Fibroblast of mammary gland (primary cell): ENCODE measurements at regions not wholly inside any gene's neighbourhood (a gene's known extent, or its start where the extent isn't known, plus 50 kb on each side); places are given as distances from the start of the nearest gene placed in this dataset.
"Not testable (repeated sequence)": the region's sequence is repeated elsewhere in the genome, so short reads cannot be mapped to it uniquely, and the experiment has no call there.

ENCODE experiments used
- DNase-seq: peaks from one replicate; pipeline ENCODE4 v3.0.0-alpha.2; 2010; ENCODE audit warnings: low read depth
- H3K4me3 ChIP-seq: 2 replicates; pipeline ENCODE4 v1.5.1; 2011; ENCODE audit warnings: low read depth, mild to moderate bottlenecking, low read length, moderate library complexity; ENCODE audit not compliant: control insufficient read depth
- CTCF ChIP-seq: conservative IDR thresholded peaks from 2 replicates; pipeline ENCODE4 v1.5.1; 2011; ENCODE audit warnings: low read depth, low read length, inconsistent platforms; ENCODE audit not compliant: control insufficient read depth, insufficient read depth

DNA sequence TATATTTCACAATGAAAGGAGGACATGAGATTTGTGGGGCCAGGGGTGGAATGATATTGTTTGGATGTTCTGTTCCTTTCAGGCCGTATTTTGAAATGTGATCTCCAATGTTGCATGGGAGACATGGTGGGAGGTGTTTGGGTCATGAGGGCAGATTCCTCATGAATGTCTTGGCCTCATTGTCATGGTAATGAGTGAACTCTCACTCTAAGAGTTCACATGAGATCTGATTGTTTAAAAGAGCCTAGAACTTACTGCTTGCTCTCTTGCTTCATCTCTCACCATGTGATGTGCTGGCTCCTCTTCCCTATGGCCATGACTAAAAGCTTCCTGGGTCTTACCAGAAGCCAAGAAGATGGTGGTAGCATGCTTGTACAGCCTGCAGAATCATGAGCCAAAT, 1183.0 kb downstream of the TECRL start:
- no peak for DNase-seq
- no peak overlapping the region for H3K4me3 ChIP-seq
- TF ChIP-seq CTCF, result no peak

DNA sequence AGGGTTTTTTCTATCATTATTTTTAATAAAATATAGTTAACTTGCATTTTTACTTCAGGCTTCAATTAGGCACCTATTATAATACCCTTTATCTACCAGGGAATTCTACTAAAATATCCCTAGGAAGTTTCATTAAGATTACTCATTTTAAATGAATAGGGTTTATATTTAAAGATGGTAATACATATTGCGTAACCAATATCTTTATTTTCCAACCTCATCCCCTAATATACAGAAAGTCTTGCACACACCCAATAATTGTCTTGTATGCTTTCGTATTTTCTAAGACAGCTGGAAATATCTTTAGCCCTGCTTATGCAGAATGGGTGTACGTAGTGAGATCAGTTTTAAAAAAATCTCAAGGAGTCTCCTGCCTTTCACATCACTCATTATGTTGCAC, 1186.8 kb downstream of the TECRL start:
- H3K4me3 ChIP-seq, result no peak overlapping the region
- DNase-seq, result no peak
- no peak for TF ChIP-seq CTCF

- no peak overlapping the region for H3K4me3 ChIP-seq
- no peak for DNase-seq
- TF ChIP-seq CTCF, result no peak
Observed at GRCh38 chr4:63221477-63221876, 1187.8 kb downstream of the TECRL start.

GRCh38 chr4:63218856-63219255, 1190.4 kb downstream of the TECRL start:
- H3K4me3 ChIP-seq, result no peak overlapping the region
- TF ChIP-seq CTCF, result no peak
- no peak for DNase-seq

- no peak for DNase-seq
- no peak overlapping the region for H3K4me3 ChIP-seq
- no peak for TF ChIP-seq CTCF
Observed at GRCh38 chr4:63214076-63214475, 1195.2 kb downstream of the TECRL start.

- TF ChIP-seq CTCF, result no peak
- H3K4me3 ChIP-seq, result no peak overlapping the region
- no peak for DNase-seq
Observed at GRCh38 chr4:63211776-63212479, 1197.3 kb downstream of the TECRL start.

DNA sequence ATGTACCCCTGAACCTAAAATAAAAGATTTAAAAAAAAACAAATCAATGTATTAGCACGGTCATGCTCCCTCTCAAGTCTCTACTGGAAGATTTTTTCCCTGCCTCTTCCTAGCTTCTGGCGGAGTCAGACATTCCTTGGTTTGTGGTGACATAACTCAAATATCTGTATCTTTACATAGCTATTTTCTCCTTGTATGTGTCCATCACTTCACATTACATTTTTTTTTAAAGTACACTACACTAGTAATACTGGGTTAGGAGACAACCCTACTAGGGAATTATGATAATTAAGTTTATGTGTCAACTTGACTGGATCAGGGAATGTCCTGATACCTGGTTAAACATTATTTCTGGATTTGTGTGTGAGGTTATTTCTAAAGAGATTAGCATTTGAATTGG, 1197.9 kb downstream of the TECRL start:
- no peak for TF ChIP-seq CTCF
- H3K4me3 ChIP-seq, result no peak overlapping the region
- no peak for DNase-seq

GRCh38 chr4:63193029-63193428, 1216.2 kb downstream of the TECRL start:
- H3K4me3 ChIP-seq, DNase-seq: not testable (repeated sequence)
